Mesendoderm (in vitro differentiated cells): ENCODE measurements at regions not wholly inside any gene's neighbourhood (a gene's known extent, or its start where the extent isn't known, plus 50 kb on each side); places are given as distances from the start of the nearest gene placed in this dataset.

ENCODE experiments used
- DNase-seq: peaks from one replicate; pipeline ENCODE4 v3.0.0; 2013
- H2AK5ac ChIP-seq: 2 replicates; pipeline ENCODE4 v1.6.1; 2013; ENCODE audit warnings: low read length, inconsistent platforms
- H2BK120ac ChIP-seq: 2 replicates; pipeline ENCODE4 v1.6.1; 2013; ENCODE audit warnings: low read depth, mild to moderate bottlenecking, low read length, moderate library complexity, mixed read lengths
- H2BK15ac ChIP-seq: replicated peaks from 2 replicates; pipeline ENCODE4 v1.6.1; 2013; ENCODE audit warnings: low read depth, mild to moderate bottlenecking, moderate library complexity
- H2BK5ac ChIP-seq: 2 replicates; pipeline ENCODE4 v1.6.1; 2013; ENCODE audit warnings: low read length, inconsistent platforms
- H3K18ac ChIP-seq: 2 replicates; pipeline ENCODE4 v1.6.1; 2013; ENCODE audit warnings: mild to moderate bottlenecking, low read length, mixed read lengths
- H3K23ac ChIP-seq: one replicate; pipeline ENCODE4 v1.6.1; 2013; ENCODE audit warnings: low read length
- H3K27ac ChIP-seq: 2 replicates; pipeline ENCODE4 v1.5.1; 2013; ENCODE audit warnings: low read depth, mild to moderate bottlenecking, inconsistent platforms, low read length, moderate library complexity
- H3K27me3 ChIP-seq: 2 replicates; pipeline ENCODE4 v1.6.1; 2013; ENCODE audit warnings: low read length, control low read depth, mild to moderate bottlenecking, inconsistent platforms; ENCODE audit not compliant: insufficient read depth, poor library complexity
- H3K36me3 ChIP-seq: 2 replicates; pipeline ENCODE4 v1.6.1; 2013; ENCODE audit warnings: low read length, inconsistent platforms; ENCODE audit not compliant: control insufficient read depth, insufficient read depth
- H3K4ac ChIP-seq: one replicate; pipeline ENCODE4 v1.6.1; 2013; ENCODE audit warnings: low read depth, mild to moderate bottlenecking, low read length, moderate library complexity
- H3K4me1 ChIP-seq: 2 replicates; pipeline ENCODE4 v1.6.1; 2013; ENCODE audit warnings: low read depth, low read length, inconsistent platforms; ENCODE audit not compliant: control insufficient read depth
- H3K4me2 ChIP-seq: 2 replicates; pipeline ENCODE4 v1.6.1; 2013; ENCODE audit warnings: low read length
- H3K4me3 ChIP-seq: 2 replicates; pipeline ENCODE4 v1.5.1; 2013; ENCODE audit warnings: mild to moderate bottlenecking, low read length
- H3K56ac ChIP-seq: one replicate; pipeline ENCODE4 v1.6.1; 2013; ENCODE audit warnings: low read length
- H3K79me1 ChIP-seq: 2 replicates; pipeline ENCODE4 v1.6.1; 2013; ENCODE audit warnings: low read length, inconsistent platforms
- H3K79me2 ChIP-seq: 2 replicates; pipeline ENCODE4 v1.6.1; 2013; ENCODE audit warnings: mild to moderate bottlenecking, low read length; ENCODE audit not compliant: control insufficient read depth, insufficient read depth
- H3K9ac ChIP-seq: 2 replicates; pipeline ENCODE4 v1.6.1; 2013; ENCODE audit warnings: low read length, inconsistent platforms
- H4K5ac ChIP-seq: one replicate; pipeline ENCODE4 v1.6.1; 2013; ENCODE audit warnings: low read length
- H4K8ac ChIP-seq: one replicate; pipeline ENCODE4 v1.6.1; 2013; ENCODE audit warnings: low read depth, mild to moderate bottlenecking, control low read depth, low read length, moderate library complexity
- WGBS: extraction: QIAGEN DNeasy Blood & Tissue Kit; methylation state at CpG from one replicate; pipeline ENCODE4 v1.1.7; 2013; ENCODE audit warnings: low lambda C conversion rate, missing lambda C conversion rate; ENCODE audit not compliant: insufficient coverage; ENCODE audit errors: extremely low coverage; 5-methylcytosine and 5-hydroxymethylcytosine counted together

DNA sequence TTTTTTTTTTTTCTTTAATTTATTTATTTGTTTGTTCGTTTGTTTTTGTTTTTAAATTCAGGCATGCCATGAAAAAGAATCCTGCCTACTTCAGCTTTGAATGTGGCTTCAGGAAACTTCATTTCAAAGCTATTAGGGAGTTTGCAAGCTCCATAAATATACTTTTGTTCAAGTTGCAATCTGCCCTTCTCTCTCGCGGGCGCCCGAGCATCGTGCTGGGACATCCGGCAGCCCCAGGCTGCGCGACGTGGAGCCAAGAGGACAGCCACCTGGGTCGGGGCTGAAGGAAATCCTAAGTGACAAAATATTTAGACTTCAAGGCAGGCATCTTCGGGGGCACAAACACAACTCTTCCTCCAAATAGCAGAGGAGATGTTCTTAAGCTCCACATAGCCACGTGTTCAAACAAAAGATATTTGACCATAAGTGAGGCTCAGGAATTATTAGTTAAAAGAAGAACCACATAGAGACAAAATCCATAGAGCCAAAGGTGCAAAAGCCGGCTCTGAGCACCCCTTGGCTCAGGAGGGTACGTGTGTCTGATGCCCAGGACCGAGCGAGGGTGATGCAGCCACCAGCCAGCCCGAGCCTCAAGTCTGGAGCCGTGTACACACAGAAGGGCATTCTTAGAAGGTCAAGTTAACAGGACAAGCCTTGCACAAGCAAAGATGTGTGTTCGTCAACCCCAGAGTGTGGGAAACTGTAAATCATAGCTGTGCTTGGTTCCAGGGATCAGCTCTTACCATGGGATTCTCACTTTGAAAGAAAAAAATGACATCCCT lies 256.5 kb upstream of the SALL3 start:
- no peak for DNase-seq
- Histone ChIP-seq H3K27me3 (no peaks in the 10 kb centered on the region), H3K56ac (no peak overlapping the region), H3K4me2 (no peak overlapping the region), H3K18ac (no peak overlapping the region), H2BK15ac (no peak overlapping the region), H3K4ac (no peak overlapping the region), H3K36me3 (no peaks in the 10 kb centered on the region), H3K4me1 (no peaks in the 10 kb centered on the region), H2BK5ac (no peak overlapping the region), H3K27ac (no peak overlapping the region), H3K23ac (no peak overlapping the region), H3K79me1 (no peaks in the 10 kb centered on the region), H3K9ac (no peak overlapping the region), H2BK120ac (no peak overlapping the region), H4K5ac (no peak overlapping the region), H4K8ac (no peak overlapping the region), H3K79me2 (no peaks in the 10 kb centered on the region), H3K4me3 (no peak overlapping the region), H2AK5ac (no peak overlapping the region)
- WGBS: no CpG with 5 or more reads among the region's 20 CpGs

DNA sequence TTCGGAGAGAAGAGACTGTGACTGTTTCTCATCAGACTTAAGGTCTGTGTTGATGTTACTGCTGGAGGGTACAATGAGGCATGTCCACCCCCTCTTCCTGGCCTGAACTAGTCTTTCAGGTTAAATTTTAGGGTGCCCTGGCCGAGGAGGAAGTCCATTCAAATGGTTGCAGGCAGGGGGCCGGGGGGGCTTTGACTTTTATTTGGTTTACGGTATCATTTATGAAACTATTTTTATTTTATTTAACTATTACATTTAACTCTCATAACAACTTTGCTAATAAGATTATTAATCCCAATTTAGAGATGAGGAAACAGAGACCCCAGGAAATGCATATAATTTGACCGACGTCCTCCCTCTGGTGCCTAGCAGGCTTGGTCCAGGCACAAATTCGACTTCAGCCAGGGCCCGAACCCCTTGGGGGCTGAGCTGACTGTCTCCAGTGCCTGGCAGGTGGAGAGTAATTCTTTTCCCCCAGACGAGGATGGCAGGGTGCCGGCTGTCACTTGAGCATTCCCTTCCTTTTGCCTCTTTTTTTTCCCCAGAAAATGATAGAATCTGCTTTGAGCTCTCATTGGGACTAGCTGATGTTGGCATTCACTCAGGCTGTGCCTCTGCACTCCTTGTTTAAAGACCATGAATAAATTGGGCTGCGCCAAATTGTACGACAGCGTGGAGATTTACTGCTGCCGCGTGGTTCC lies 255.3 kb upstream of the SALL3 start:
- H3K4ac ChIP-seq: no peak overlapping the region
- H3K79me1 ChIP-seq: no peaks in the 10 kb centered on the region
- H3K4me1 ChIP-seq: no peaks in the 10 kb centered on the region
- no peak overlapping the region for H2BK120ac ChIP-seq
- no peaks in the 10 kb centered on the region for H3K36me3 ChIP-seq
- no peak overlapping the region for H3K18ac ChIP-seq
- H4K8ac ChIP-seq: no peak overlapping the region
- H2BK15ac ChIP-seq: no peak overlapping the region
- no peaks in the 10 kb centered on the region for H3K27me3 ChIP-seq
- WGBS: no CpG with 5 or more reads among the region's 15 CpGs
- H2BK5ac ChIP-seq: no peak overlapping the region
- H3K23ac ChIP-seq: no peak overlapping the region
- no peak overlapping the region for H3K56ac ChIP-seq
- no peak overlapping the region for H3K4me3 ChIP-seq
- H3K4me2 ChIP-seq: no peak overlapping the region
- no peak for DNase-seq
- no peaks in the 10 kb centered on the region for H3K79me2 ChIP-seq
- H4K5ac ChIP-seq: no peak overlapping the region
- no peak overlapping the region for H2AK5ac ChIP-seq
- H3K27ac ChIP-seq: no peak overlapping the region
- H3K9ac ChIP-seq: no peak overlapping the region

DNA sequence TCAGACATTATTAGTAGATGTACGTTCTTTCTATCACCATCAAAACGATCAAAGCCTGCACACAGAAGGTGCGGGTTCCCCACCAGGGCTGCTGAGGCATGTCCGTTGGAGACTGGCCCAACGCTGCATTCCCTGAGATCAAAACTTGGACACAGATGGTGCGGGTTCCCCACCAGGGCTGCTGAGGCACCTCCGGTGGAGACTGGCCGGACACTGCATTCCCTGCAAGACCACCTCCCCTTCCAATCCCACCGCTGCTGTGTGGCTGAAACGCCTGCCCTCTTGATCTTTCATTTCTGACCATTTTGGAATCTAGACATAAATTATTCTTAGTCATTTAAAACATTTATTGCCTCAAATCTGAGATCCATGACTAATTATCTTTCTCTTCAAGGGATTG lies 254.2 kb upstream of the SALL3 start:
- no peaks in the 10 kb centered on the region for H3K4me1 ChIP-seq

DNA sequence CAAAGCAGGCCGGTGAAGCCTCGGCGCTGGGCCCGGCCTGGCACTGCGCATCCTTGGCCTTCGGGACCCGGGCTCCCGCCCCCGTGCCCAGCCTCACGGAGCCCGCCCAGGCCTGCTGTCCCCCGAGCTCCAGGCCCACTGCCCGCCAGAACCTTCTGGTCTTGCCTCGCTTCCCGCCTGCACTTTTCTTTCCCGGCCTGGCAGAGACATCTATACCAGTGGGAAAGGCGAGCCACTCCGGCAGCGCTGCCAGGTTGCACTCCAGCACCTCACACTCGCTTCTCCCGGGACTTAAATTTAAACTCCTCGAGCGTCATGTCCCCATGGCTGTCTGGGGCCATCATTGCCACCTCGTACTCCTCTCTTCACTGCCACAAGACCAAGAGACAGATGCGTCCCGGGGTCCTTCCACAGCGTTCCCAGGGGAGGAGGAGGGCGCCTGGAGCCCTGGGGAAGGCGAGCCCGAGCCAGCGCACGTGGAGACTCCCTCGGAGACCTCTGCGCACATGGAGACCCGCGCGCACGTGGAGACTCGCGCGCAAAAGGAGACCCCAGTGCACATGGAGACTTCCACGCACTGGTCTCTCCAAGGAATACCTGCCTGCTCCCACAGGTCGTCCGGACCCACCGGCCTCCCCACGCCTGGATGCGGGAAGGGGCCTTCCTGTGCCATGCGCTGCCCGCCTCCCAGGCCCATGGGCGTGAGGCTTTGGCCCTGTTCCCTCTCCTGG lies 253.1 kb upstream of the SALL3 start:
- Histone ChIP-seq H3K23ac (no peak overlapping the region), H3K4me1 (no peaks in the 10 kb centered on the region), H3K56ac (no peak overlapping the region), H3K4ac (no peak overlapping the region), H3K79me1 (no peaks in the 10 kb centered on the region), H3K36me3 (no peaks in the 10 kb centered on the region), H4K5ac (no peak overlapping the region), H4K8ac (no peak overlapping the region), H3K4me2 (no peak overlapping the region), H3K79me2 (no peaks in the 10 kb centered on the region), H2BK15ac (no peak overlapping the region), H3K27ac (no peak overlapping the region), H2BK120ac (no peak overlapping the region), H2BK5ac (no peak overlapping the region), H2AK5ac (no peak overlapping the region), H3K18ac (no peak overlapping the region), H3K9ac (no peak overlapping the region), H3K27me3 (no peaks in the 10 kb centered on the region), H3K4me3 (no peak overlapping the region)
- DNase-seq: no peak
- WGBS: no CpG with 5 or more reads among the region's 50 CpGs

More for the DNA sequence above, 254.2 kb upstream of the SALL3 start:
- no peaks in the 10 kb centered on the region for H3K79me1 ChIP-seq
- H3K56ac ChIP-seq: no peak overlapping the region
- H3K4me2 ChIP-seq: no peak overlapping the region
- no peak overlapping the region for H4K8ac ChIP-seq
- no peak overlapping the region for H4K5ac ChIP-seq
- no CpG with 5 or more reads among the region's 10 CpGs for WGBS
- no peaks in the 10 kb centered on the region for H3K79me2 ChIP-seq
- no peak overlapping the region for H3K4ac ChIP-seq
- H2BK120ac ChIP-seq: no peak overlapping the region
- DNase-seq: no peak
- no peaks in the 10 kb centered on the region for H3K27me3 ChIP-seq
- H3K18ac ChIP-seq: no peak overlapping the region
- no peak overlapping the region for H3K9ac ChIP-seq
- H2BK5ac ChIP-seq: no peak overlapping the region
- no peak overlapping the region for H3K23ac ChIP-seq
- H2BK15ac ChIP-seq: no peak overlapping the region
- H3K27ac ChIP-seq: no peak overlapping the region
- H2AK5ac ChIP-seq: no peak overlapping the region
- H3K4me3 ChIP-seq: no peak overlapping the region
- no peaks in the 10 kb centered on the region for H3K36me3 ChIP-seq

DNA sequence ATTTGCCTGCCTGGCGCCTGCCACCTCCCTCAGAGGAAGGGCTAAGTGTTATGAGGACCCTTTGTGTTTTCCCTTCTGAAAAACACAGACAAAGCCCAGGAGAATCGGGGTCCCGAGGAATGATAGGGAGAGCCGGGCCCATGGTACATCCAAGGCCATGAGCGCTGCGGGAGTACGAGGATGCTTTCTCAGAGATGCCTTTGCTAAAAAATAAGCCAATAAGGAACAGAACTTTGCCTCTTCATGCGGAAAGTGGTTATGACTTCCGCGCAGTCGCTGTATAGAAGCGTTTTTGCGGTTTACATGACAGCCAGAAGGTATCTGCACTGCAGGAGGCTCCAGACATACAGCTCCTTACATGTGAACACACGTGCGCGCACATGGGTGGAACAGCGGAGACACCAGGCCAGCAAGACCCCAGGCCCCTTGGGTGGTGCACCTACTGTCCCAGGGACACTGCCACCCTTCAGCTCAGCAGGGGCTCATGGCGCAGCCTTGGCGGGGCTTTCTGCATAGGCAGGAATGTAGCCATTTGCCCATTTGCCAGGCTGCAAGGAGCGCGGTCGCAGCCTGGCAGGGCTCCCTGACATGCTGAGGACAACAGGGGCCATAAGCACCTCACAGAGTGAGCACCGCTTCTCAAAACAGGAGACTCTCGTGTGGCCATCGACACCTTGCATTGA lies 252.4 kb upstream of the SALL3 start:
- H3K79me1 ChIP-seq: no peaks in the 10 kb centered on the region
- no peak overlapping the region for H2BK15ac ChIP-seq
- no peak overlapping the region for H3K4ac ChIP-seq
- H3K4me3 ChIP-seq: no peak overlapping the region
- H3K4me1 ChIP-seq: no peaks in the 10 kb centered on the region
- no peak overlapping the region for H4K5ac ChIP-seq
- H3K27me3 ChIP-seq: no peaks in the 10 kb centered on the region
- no peak overlapping the region for H2AK5ac ChIP-seq
- no peaks in the 10 kb centered on the region for H3K79me2 ChIP-seq
- no CpG with 5 or more reads among the region's 25 CpGs for WGBS
- H3K56ac ChIP-seq: no peak overlapping the region
- no peak overlapping the region for H3K27ac ChIP-seq
- no peak overlapping the region for H3K4me2 ChIP-seq
- H3K18ac ChIP-seq: no peak overlapping the region
- no peak overlapping the region for H2BK5ac ChIP-seq
- H3K36me3 ChIP-seq: no peaks in the 10 kb centered on the region
- H2BK120ac ChIP-seq: no peak overlapping the region
- no peak overlapping the region for H3K9ac ChIP-seq
- no peak overlapping the region for H4K8ac ChIP-seq
- no peak overlapping the region for H3K23ac ChIP-seq
- no peak for DNase-seq
